ENCODE measurements at regions not wholly inside any gene's neighbourhood (a gene's known extent, or its start where the extent isn't known, plus 50 kb on each side); places are given as distances from the start of the nearest gene placed in this dataset.

DNA sequence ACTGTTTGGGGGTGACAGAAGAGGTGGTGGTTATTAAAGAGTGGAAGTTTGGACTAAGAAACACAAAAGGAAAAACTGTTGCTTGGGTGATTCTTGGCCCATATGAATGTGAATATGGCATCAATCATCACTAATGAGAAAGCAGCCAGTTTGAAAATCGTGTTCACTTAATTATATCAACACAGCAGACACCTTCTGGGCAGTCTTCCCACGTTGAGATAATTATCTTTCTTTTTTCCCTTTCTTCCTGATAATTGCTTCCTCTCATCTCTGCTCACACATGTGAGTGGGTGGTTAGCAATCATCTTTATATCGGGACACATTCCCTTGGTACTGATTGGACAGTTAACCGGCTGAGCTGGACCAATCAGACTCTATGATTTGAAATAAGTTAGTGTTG is 539.7 kb downstream of the AACS start:
- DNase-seq, result no peak

GRCh38 chr12:125606312-125606711 is 541.1 kb downstream of the AACS start:
- no peak for DNase-seq

GRCh38 chr12:125610292-125610691 is 545.1 kb downstream of the AACS start:
- DNase-seq, result no peak

DNA sequence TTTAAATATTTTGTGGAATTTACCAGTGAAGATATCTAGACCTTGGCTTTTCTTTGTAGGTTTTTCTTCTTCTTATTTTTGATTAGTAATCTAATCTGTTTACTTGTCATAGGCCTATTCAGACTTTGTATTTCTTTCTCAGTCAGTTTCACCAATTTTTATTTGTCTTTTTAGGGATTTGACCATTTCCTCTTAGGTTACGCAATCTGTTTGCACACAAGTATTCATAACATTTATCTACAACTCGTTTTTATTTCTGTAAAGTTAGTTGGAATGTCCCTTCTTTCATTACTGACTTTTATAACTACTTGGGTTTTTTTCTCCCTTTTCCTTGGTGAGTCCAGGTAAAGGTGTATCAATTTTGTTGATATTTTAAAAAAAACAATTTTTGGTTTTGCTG is 545.7 kb downstream of the AACS start:
- DNase-seq, result no peak

- no peak for DNase-seq
Measured at GRCh38 chr12:125614058-125614457, 548.8 kb downstream of the AACS start.

DNA sequence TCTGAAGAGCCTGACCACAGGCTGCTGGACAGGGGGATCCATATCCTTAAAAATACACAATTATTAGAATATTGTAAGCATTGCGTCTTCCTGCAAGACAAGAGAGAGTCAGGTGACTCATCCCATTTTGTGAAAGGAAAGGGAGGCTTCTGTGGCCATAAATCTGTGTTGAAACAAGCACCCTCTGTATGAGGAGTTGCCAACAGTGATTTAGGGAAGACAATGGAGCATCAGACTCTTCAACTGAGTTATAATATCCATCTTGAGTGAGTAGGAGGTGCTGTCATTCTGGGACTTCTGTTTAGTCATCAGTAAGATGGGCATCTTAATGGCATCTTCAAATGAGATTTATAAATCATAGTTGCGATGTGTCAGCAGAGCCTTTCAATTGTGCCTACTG is 554.5 kb downstream of the AACS start:
- DNase-seq, result no peak

DNA sequence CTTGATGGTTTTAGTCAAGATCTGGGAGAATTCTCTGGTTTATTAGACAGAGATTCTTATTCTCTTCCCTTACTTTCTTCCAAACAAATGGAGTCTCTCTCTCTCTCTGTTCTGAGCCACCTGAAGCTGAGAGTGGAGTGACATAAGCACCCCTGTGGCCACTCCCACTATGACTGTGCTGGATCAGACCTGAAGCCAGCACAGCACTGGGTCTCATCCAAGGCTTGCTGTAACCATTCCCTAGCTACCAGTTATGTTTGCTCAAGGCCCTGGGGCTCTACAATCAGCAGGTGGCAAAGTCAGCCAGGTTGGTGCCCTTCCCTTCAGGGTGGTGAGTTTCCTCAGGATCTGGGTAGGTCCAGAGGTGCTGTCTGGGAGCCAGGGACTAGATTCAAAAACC is 568.5 kb downstream of the AACS start:
- DNase-seq, result no peak

GRCh38 chr12:125634813-125635212 is 569.6 kb downstream of the AACS start:
- no peak for DNase-seq

DNA sequence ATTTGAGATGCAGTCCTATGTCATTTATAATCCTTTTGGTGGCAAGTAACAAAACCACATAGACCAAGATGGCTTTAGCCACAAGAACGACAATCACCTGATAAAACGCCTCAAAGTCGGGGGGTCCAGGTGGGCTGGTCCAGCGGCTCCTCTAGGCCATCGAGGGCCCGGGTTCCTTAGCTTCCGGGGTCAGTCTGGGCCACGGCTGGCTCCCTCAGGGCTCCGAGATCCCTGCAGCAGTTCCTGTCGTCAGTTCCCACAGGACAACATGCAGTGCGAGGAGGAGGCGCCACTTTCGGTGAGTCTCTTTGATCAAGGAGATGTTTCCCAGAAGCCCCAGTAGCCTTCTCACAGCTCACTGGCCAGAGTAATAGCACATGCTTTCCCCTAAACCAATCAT is 574.6 kb downstream of the AACS start:
- no peak for DNase-seq

GRCh38 chr12:125643055-125643454 is 577.8 kb downstream of the AACS start:
- no peak for DNase-seq

GRCh38 chr12:125645724-125646123 is 580.5 kb downstream of the AACS start:
- DNase-seq, result no peak

DNA sequence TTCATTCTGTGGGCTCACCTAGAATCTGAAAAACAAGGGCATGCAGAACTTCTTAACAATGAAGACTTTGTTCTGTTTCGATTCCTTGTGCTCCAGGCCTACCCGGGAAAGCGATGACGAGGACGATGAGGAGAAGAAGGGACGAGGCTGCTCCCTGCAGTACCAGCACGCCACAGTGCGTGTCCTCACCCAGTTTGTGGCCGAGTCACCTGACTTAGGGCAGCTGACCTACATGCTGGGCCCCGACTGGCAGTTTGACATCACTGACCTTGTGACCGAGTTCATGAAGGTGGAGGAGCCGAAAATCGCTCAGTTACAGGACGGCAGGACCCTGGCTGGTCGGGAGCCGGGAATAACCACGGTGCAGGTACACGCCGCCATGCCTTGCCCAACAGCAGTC is 585.4 kb downstream of the AACS start:
- DNase-seq, result no peak

- no peak for DNase-seq
Measured at GRCh38 chr12:125651625-125652024, 586.4 kb downstream of the AACS start.

DNA sequence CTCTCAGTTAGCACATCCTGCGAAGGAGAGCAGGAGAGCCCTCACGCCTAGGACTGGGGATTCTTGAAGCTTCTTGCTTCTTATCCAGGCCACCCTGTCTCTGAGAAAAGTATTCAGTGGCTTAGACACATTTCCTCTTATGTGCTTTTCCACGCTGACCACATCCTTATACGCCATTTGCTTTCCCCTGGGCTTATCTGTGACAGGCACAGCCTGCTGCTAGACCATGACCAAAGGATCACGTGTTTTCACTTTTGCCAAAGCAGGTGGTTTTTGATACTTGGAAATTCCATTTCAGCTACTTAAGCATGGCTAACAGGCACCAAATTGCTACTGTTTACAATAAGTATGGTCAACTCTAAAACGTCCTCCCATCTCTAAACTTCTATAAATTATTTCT is 587.4 kb downstream of the AACS start:
- DNase-seq, result no peak

DNA sequence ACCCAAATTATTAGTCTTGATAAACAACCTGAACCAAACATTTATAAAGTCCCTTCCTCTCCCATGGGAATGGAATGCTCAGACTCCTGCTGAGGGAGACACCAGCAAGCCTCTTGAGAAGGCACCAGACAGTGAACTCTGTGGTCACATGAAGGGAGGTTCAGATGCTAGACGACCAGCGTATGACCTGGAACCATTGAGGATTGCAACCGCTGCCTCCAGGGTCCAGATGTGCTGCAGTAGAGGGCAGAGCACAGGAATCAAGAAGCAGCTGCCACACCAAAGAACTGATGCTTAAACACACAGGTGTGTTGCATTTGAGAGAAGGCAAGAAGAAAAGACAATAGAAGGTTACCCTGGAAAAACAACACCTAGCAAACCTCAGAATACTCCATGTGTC is 592.4 kb downstream of the AACS start:
- no peak for DNase-seq

DNA sequence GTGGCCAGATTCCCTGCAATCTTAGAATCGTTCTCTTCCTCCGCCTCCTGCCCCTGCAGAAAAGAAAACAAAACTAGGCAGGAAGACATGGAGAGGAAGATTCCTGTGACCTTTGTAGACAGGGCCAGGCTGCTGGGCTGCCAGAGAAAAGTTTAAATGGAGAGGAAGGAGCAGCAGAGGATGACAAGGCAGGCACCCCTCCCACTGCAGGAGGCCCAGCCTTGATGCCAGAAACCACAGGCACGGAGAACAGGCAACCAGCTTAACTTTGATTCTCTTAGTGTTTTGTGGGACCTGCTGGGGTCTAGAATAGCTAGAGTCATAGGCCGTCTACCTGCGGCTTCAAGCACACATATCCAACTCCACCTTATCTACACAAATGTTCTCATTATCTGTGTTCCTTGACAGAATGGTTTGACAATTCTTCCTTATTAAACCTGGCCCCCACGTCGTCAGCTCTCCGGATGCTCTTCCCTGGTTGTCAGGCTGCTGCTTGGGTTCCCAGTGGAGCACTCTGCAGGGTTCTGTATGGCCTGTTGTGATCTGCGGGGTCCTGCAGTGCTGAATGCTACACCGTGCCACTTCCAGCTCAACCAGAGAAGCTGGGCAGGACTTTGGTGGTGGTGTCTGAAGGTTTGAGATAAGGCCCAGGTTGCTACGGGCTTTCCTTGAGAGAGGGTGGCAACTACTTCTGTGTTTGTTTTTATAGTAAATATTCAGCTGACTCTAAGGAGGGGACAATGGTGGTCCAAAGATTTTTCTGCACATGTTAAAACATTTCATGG is 609.5 kb downstream of the AACS start:
- no peak for DNase-seq

- no peak for DNase-seq
Measured at GRCh38 chr12:125676366-125676765, 611.1 kb downstream of the AACS start.

- no peak for DNase-seq
Measured at GRCh38 chr12:125677829-125678228, 612.6 kb downstream of the AACS start.

DNA sequence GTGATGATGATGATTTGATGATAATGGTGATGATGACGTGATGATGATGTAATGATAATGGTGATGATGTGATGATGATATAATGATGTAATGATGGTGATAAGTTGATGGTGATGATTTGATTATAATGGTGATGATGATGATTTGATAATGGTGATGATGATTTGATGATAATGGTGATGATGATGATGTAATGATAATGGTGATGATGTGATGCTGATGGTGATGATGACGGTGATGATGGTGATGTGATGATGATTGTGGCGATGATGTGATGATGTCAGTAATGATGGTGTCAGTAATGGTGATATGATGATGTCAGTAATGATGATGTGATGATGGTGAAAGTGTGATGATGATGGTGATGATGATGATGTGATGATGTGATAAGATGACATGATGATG is 613.4 kb downstream of the AACS start:
- no peak for DNase-seq

DNA sequence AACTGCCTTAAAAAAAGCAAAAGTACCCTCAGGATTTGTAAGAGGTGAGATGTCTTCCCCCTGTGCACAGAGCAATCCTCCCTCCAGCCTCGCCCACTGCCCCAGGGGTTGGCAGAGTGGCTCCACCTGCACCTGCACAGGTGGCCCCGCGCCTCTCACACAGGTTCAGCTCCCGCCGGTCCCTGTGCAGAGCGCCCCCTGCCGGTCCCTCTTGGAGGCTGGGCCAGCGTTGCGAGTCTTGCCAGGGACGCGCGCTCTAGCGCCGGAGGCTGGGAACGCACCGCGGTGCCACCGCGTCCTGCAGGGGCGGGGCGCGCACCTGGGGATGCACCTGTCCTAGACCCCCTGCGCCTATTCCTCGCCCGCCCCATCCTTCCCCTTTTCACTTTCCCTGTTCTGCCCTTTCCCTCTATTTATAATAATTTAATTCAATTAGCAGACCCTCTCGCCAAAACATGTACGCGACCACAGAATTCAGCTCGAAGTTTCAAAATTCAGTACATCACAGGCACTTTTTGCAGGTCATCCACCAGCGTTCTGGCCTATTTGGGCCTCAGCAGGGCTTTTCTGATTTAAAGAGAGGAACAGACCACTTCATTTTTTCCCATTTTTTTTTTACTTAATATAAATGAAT is 618.6 kb downstream of the AACS start:
- no peak for DNase-seq

GRCh38 chr12:125684968-125685790 is 619.9 kb downstream of the AACS start:
- DNase-seq, result no peak

DNA sequence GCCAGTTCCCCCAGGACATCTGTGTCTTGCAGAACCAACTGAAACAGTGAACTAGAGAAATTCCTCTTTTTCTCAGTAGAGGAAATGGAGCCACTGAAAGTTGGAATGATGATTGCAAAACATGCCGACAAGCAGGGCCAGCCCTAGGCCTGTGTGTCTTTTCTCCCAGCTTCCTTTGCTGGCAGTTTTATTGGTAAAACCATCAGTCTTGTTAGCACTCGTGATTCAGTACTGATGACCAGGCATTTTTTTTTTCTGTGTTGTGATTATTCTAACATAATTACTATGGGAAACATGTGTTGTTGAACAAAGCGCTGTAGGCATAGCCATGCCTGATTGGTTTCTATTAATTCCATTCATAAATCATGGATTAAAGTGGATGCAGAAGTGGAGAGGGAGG is 620.7 kb downstream of the AACS start:
- no peak for DNase-seq

GRCh38 chr12:125687403-125687802 is 622.2 kb downstream of the AACS start:
- DNase-seq, result no peak

GRCh38 chr12:125687820-125688219 is 622.6 kb downstream of the AACS start:
- DNase-seq, result no peak
